Thoracic aorta (tissue), 2 donors: ENCODE measurements at regions not wholly inside any gene's neighbourhood (a gene's known extent, or its start where the extent isn't known, plus 50 kb on each side); places are given as distances from the start of the nearest gene placed in this dataset.

Source experiments
- ATAC-seq: fragments of 150-250 bp; one replicate; pipeline ENCODE4 v1.8.0; 2017; ENCODE audit warnings: low read depth; ENCODE audit not compliant: insufficient number of reproducible peaks, low FRiP score
- DNase-seq: peaks from one replicate; pipeline ENCODE4 v3.0.0-alpha.2; 2020; ENCODE audit warnings: low spot score
- H3K27ac ChIP-seq, 2 donors: fragments of 200-600 bp; sonication (generic); 1 replicate in 1 of 2; 2 replicates in 1 of 2; pipeline ENCODE4 v1.5.1; 2016; ENCODE audit warnings: mild to moderate bottlenecking in 2 of 2, moderate library complexity in 2 of 2
- H3K27me3 ChIP-seq: fragments of 200-600 bp; sonication (generic); replicated peaks from 2 replicates; pipeline ENCODE4 v1.6.0; 2016; ENCODE audit warnings: mild to moderate bottlenecking; ENCODE audit not compliant: insufficient read depth
- H3K36me3 ChIP-seq: fragments of 200-600 bp; sonication (generic); one replicate; pipeline ENCODE4 v1.5.1; 2016
- H3K4me1 ChIP-seq, 2 donors: fragments of 200-600 bp; sonication (generic); 1 replicate in 1 of 2; 2 replicates in 1 of 2; pipeline versions ENCODE4 v1.5.1 to v1.6.0; 2016; ENCODE audit warnings: low read depth in 2 of 2, mild to moderate bottlenecking in 1 of 2; ENCODE audit not compliant: control insufficient read depth in 1 of 2
- H3K4me3 ChIP-seq: fragments of 200-600 bp; sonication (generic); 2 replicates; pipeline ENCODE4 v1.5.1; 2016; ENCODE audit warnings: mild to moderate bottlenecking
- H3K9me3 ChIP-seq: fragments of 200-600 bp; sonication (generic); 2 replicates; pipeline ENCODE4 v1.5.1; 2016
- TF ChIP-seq, protein P1 (sequence below): fragments of 200-600 bp; sonication (generic); IDR thresholded peaks from one replicate; pipeline ENCODE4 v1.5.1; 2019; ENCODE audit warnings: antibody characterized with exemption

DNA sequence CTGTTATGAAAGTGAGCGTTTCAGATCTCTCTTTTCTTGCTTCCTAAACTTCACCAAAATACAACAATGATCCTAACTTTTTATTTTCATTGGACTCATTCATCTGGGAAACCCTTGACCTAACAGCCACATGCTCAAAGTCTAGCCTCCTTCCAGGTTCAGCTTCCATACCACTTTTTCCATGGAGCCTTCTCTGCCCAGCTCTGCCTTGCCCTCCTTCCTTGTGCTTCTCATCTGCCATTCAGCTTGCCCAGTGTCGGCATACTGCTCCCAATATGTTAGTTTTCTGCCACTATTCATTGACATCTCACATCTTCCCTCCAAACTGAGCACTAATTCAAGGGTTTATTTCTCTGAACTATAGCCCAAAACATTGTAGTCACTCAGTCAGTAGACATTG is 214.7 kb downstream of the RAD51AP2 start:
- H3K27ac ChIP-seq, result no peak overlapping the region
- no peaks in the 10 kb centered on the region for H3K9me3 ChIP-seq
- TF ChIP-seq, protein P1, sequence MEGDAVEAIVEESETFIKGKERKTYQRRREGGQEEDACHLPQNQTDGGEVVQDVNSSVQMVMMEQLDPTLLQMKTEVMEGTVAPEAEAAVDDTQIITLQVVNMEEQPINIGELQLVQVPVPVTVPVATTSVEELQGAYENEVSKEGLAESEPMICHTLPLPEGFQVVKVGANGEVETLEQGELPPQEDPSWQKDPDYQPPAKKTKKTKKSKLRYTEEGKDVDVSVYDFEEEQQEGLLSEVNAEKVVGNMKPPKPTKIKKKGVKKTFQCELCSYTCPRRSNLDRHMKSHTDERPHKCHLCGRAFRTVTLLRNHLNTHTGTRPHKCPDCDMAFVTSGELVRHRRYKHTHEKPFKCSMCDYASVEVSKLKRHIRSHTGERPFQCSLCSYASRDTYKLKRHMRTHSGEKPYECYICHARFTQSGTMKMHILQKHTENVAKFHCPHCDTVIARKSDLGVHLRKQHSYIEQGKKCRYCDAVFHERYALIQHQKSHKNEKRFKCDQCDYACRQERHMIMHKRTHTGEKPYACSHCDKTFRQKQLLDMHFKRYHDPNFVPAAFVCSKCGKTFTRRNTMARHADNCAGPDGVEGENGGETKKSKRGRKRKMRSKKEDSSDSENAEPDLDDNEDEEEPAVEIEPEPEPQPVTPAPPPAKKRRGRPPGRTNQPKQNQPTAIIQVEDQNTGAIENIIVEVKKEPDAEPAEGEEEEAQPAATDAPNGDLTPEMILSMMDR, result no peak
- DNase-seq (no peak), ATAC-seq (no peak)
- no peaks in the 10 kb centered on the region for H3K36me3 ChIP-seq
- H3K4me3 ChIP-seq, result no peak overlapping the region
- no peaks in the 10 kb centered on the region for H3K4me1 ChIP-seq
- no peaks in the 10 kb centered on the region for H3K27me3 ChIP-seq

DNA sequence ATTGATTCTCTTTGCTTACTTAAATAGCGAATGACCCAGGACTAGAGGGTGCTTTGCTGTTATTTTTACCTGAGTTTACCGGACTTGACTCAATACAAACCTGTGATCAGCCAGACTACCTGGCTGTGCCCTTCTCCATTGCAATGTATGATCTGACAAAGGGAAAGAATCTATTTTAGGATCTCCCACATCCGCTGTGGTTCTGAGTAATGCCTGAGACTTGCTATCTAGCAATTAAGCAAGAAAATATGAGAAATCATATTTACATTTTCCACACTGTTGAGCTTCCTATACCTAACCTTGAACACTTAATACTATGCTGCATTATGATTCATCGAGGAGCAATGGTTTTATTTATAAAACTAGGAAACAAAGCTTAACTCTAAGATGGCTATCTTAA is 215.2 kb downstream of the RAD51AP2 start:
- Histone ChIP-seq H3K4me3 (no peak overlapping the region), H3K4me1 (no peaks in the 10 kb centered on the region), H3K36me3 (no peaks in the 10 kb centered on the region), H3K27me3 (no peaks in the 10 kb centered on the region), H3K27ac (no peak overlapping the region), H3K9me3 (no peaks in the 10 kb centered on the region)
- ATAC-seq, result no peak
- DNase-seq, result no peak
- TF ChIP-seq, protein P1, result no peak

DNA sequence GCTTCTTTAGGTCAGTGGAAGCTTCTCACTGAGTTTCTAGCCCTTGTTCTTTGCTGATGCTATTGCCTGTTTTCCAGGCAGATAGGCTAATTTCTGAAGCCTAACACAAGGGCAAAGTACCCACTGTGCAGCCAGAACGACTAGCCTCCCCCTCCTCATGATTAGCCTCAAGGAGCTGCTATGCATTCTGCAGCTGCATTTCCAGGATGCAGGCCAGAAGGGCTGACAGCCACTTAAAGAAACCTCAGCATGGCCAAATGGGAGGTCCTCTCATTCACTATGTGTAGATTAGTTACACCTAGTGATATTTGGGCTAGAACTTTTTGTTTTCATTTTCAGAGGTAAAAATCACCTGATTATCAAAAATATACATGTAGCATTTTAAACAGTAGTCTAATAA is 216.0 kb downstream of the RAD51AP2 start:
- no peak for DNase-seq
- Histone ChIP-seq H3K27me3 (no peaks in the 10 kb centered on the region), H3K4me1 (no peaks in the 10 kb centered on the region), H3K4me3 (no peak overlapping the region), H3K36me3 (no peaks in the 10 kb centered on the region), H3K9me3 (no peaks in the 10 kb centered on the region), H3K27ac (no peak overlapping the region)
- no peak for ATAC-seq
- TF ChIP-seq, protein P1, result no peak

DNA sequence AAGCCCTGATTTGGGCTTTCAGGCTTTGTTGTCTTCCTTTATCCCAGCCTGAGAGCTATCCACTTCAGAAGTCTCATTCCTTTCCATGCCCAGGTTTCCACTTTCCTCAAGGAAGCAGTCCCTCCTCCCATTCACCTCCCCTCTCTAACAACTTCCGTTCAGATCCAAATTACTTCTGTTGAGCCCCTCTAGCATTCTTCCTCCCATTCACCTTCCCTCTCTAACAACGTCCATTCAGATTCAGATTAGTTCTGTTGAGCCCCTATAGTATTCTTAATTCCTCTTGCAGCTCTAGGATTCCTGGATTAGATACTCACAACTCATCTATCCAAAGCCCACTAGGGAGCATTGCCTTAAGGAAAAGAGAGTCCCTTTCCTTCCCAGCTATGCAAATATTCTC is 216.8 kb downstream of the RAD51AP2 start:
- Histone ChIP-seq H3K4me1 (no peaks in the 10 kb centered on the region), H3K9me3 (no peaks in the 10 kb centered on the region), H3K27ac (no peak overlapping the region), H3K27me3 (no peaks in the 10 kb centered on the region), H3K36me3 (no peaks in the 10 kb centered on the region), H3K4me3 (no peak overlapping the region)
- no peak for ATAC-seq
- TF ChIP-seq, protein P1, result no peak
- DNase-seq, result no peak

DNA sequence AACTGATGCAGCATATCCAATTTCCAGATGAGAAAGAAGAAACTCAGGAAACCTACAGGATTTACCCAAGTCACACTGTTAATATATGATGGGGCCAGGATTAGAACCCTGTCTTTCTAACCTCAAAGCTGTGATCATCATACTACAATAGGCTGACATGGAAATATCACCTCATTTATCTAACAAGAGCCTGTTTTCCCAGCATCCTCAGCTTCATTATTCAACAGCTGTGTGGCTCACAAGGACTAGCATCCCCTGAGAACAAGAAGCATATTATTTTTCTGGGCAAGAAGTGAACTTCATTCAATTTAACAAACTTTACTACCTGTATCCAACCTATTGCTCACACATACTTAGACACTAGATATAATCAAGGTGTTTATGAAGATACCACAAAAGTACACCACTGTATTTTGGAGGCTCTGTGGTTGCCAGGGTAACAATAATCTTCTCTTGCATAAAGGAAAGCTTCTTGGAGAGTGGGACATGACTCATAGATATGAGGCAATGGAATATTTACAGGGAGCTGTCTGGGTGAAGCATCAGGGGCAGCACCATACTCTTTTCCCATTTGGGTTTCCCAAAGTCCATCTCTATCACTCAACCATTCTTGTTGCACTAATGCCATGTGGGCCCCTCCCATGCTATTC is 218.2 kb downstream of the RAD51AP2 start:
- no peak for ATAC-seq
- Histone ChIP-seq H3K27me3 (no peaks in the 10 kb centered on the region), H3K4me1 (no peaks in the 10 kb centered on the region), H3K36me3 (no peaks in the 10 kb centered on the region), H3K4me3 (no peak overlapping the region), H3K27ac (no peak overlapping the region), H3K9me3 (no peaks in the 10 kb centered on the region)
- DNase-seq, result no peak
- TF ChIP-seq, protein P1, result no peak
